ENCODE measurements at regions not wholly inside any gene's neighbourhood (a gene's known extent, or its start where the extent isn't known, plus 50 kb on each side); places are given as distances from the start of the nearest gene placed in this dataset.
A peak's percentile ranks its signal among the peaks of the same experiment; 100 is the strongest.

- Mint-ChIP-seq H3K4me3 (ENCODE audit: unreplicated experiment) (no peak overlapping the region), H3K27ac (ENCODE audit: unreplicated experiment) (no peak overlapping the region), H3K9me3 (ENCODE audit: unreplicated experiment) (peaks cover 6% of the 10 kb centered on the region), H3K4me1 (ENCODE audit: low read depth, unreplicated experiment) (peaks cover 28% of the 10 kb centered on the region), H3K36me3 (ENCODE audit: unreplicated experiment) (no peaks in the 10 kb centered on the region), H3K27me3 (ENCODE audit: unreplicated experiment) (peaks cover 5% of the 10 kb centered on the region)
- DNase-seq, result no peak
- TF ChIP-seq CTCF (IDR thresholded peaks at IDR 0.05; ENCODE audit: partially characterized antibody, unreplicated experiment), result no peak
Observed at GRCh38 chr11:123247813-123248379, 52.8 kb upstream of the CLMP start.

- Mint-ChIP-seq H3K9me3 (ENCODE audit: unreplicated experiment) (peaks cover 3% of the 10 kb centered on the region), H3K4me1 (ENCODE audit: low read depth, unreplicated experiment) (peaks cover 26% of the 10 kb centered on the region), H3K36me3 (ENCODE audit: unreplicated experiment) (no peaks in the 10 kb centered on the region), H3K27ac (ENCODE audit: unreplicated experiment) (no peak overlapping the region), H3K27me3 (ENCODE audit: unreplicated experiment) (peaks cover 5% of the 10 kb centered on the region), H3K4me3 (ENCODE audit: unreplicated experiment) (no peak overlapping the region)
- TF ChIP-seq CTCF (IDR thresholded peaks at IDR 0.05; ENCODE audit: partially characterized antibody, unreplicated experiment), result peak; percentile 60
- no peak for DNase-seq
Observed at GRCh38 chr11:123247496-123247799, 52.4 kb upstream of the CLMP start.

GRCh38 chr11:123246749-123247495, 51.9 kb upstream of the CLMP start:
- H3K9me3 Mint-ChIP-seq (ENCODE audit: unreplicated experiment), result peaks cover 3% of the 10 kb centered on the region
- H3K4me1 Mint-ChIP-seq (ENCODE audit: low read depth, unreplicated experiment), result peaks cover 23% of the 10 kb centered on the region
- H3K4me3 Mint-ChIP-seq (ENCODE audit: unreplicated experiment), result no peak overlapping the region
- peaks cover 5% of the 10 kb centered on the region for H3K27me3 Mint-ChIP-seq (ENCODE audit: unreplicated experiment)
- H3K36me3 Mint-ChIP-seq (ENCODE audit: unreplicated experiment), result no peaks in the 10 kb centered on the region
- peak; percentile 98 for TF ChIP-seq CTCF (IDR thresholded peaks at IDR 0.05; ENCODE audit: partially characterized antibody, unreplicated experiment)
- peak; percentile 92 for DNase-seq
- no peak overlapping the region for H3K27ac Mint-ChIP-seq (ENCODE audit: unreplicated experiment)

- Mint-ChIP-seq H3K27ac (ENCODE audit: unreplicated experiment) (no peak overlapping the region), H3K4me3 (ENCODE audit: unreplicated experiment) (no peak overlapping the region), H3K9me3 (ENCODE audit: unreplicated experiment) (peaks cover 3% of the 10 kb centered on the region), H3K4me1 (ENCODE audit: low read depth, unreplicated experiment) (peaks cover 12% of the 10 kb centered on the region), H3K36me3 (ENCODE audit: unreplicated experiment) (no peaks in the 10 kb centered on the region), H3K27me3 (ENCODE audit: unreplicated experiment) (peaks cover 5% of the 10 kb centered on the region)
- TF ChIP-seq CTCF (IDR thresholded peaks at IDR 0.05; ENCODE audit: partially characterized antibody, unreplicated experiment), result no peak
- DNase-seq, result no peak
Observed at GRCh38 chr11:123245567-123245966, 50.5 kb upstream of the CLMP start.
